Esophagus squamous epithelium (tissue), 5 donors: ENCODE measurements at regions not wholly inside any gene's neighbourhood (a gene's known extent, or its start where the extent isn't known, plus 50 kb on each side); places are given as distances from the start of the nearest gene placed in this dataset.

Source experiments
- DNase-seq: peaks from one replicate; lab custom pipeline; 2025; lab: John Stamatoyannopoulos, UW
- H3K27ac ChIP-seq, 4 donors: fragments of 200-600 bp; sonication (generic); one replicate each; pipeline ENCODE4 v1.5.1; 2016 to 2019; ENCODE audit warnings: mild to moderate bottlenecking in 1 of 4
- H3K27me3 ChIP-seq, 4 donors: fragments of 200-600 bp; sonication (generic); 1 replicate in 3 of 4; 2 replicates in 1 of 4; pipeline versions ENCODE4 v1.5.1 to v1.6.0; 2017 to 2021; ENCODE audit warnings: antibody characterized with exemption in 1 of 4
- H3K36me3 ChIP-seq, 3 donors: fragments of 200-600 bp; sonication (generic); one replicate each; pipeline ENCODE4 v1.5.1; 2016 to 2019
- H3K4me1 ChIP-seq, 3 donors: fragments of 200-600 bp; sonication (generic); one replicate each; pipeline ENCODE4 v1.5.1; 2017 to 2019
- H3K4me3 ChIP-seq, 4 donors: fragments of 200-600 bp; sonication (generic); 1 replicate in 3 of 4; 2 replicates in 1 of 4; pipeline ENCODE4 v1.5.1; 2016 to 2019; ENCODE audit warnings: mild to moderate bottlenecking in 2 of 4, moderate library complexity in 1 of 4
- H3K9me3 ChIP-seq, 3 donors: fragments of 200-600 bp; sonication (generic); one replicate each; pipeline ENCODE4 v1.5.1; 2016 to 2019
- POLR2A ChIP-seq, 4 donors: fragments of 450-650 bp; IDR thresholded peaks; one replicate each; pipeline ENCODE4 v1.6.1; 2017; ENCODE audit warnings: antibody characterized with exemption in 4 of 4, mild to moderate bottlenecking in 4 of 4, moderate library complexity in 3 of 4
- WGBS, 2 donors: methylation state at CpG; one replicate each; pipeline ENCODE4 v1.1.5; 2018; 5-methylcytosine and 5-hydroxymethylcytosine counted together
- intact Hi-C: fragments of 100-400 bp; cut with DNase I; formaldehyde crosslinking; loops from one replicate; pipeline ENCODE4 v1.15.0; 2022
- TF ChIP-seq, protein P1 (sequence below), 6 experiments: fragments of 450-650 bp in 4 of 6; fragments of 200-600 bp in 2 of 6; sonication (generic) in 2 of 6; IDR thresholded peaks; one replicate each; pipeline ENCODE4 v1.5.1; 2016 to 2019; ENCODE audit warnings: antibody characterized with exemption in 6 of 6, mild to moderate bottlenecking in 4 of 6, moderate library complexity in 4 of 6
- donor health status: DM: yes; HTN: yes; CAD: no.

DNA sequence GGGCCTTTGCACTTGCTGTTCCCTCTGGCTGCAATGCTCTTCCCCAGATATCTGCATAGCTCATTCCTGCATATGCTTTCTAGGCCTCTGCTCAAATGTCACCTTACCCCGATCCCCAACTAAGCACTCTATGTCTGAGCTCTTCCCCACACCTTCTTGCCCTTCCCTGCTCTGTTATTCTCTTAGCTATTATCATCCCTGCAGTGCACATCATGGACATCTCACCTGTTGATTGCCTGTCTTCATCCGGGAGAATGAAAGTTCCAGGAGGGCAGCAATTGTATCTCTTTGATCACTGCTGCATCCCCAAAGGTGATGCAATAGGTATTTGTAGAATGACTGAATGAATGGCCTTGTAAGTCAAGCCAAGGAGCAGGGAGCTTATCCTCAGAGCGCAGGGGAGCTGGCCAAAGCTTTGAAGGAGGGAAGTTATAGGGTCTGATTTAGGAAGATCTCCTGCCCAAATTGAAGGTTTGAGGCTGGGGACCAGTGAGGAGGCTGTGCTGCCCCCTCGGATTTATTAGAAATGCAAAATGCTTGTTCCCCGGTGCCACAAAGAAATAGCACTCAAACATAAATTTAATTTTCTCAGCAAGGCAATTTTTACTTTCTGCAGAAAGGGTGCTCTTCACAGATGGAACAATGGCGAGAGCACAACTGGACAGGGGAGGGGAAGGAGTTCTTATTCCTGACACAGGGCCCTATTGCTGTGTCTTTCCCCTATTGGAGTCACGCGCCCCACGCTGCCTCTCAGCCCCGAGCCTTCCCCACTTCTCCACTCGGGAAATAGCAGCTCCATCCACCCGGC is 631.1 kb downstream of the MATN1 start:
- 86 to 87% methylated on average over 12 of the region's 12 CpGs for WGBS, 2 donors
- Histone ChIP-seq H3K4me1 (no peaks in the 10 kb centered on the region), H3K4me3 (no peak overlapping the region), H3K36me3 (no peaks in the 10 kb centered on the region), H3K9me3 (peaks cover 0 to 43% (median 25%) of the 10 kb centered on the region in 3 donors), H3K27ac (no peak overlapping the region), H3K27me3 (peaks cover 0 to 35% (median 0%) of the 10 kb centered on the region in 4 donors)
- DNase-seq = no peak
- intact Hi-C loops = no loop called here
- TF ChIP-seq, protein P1, sequence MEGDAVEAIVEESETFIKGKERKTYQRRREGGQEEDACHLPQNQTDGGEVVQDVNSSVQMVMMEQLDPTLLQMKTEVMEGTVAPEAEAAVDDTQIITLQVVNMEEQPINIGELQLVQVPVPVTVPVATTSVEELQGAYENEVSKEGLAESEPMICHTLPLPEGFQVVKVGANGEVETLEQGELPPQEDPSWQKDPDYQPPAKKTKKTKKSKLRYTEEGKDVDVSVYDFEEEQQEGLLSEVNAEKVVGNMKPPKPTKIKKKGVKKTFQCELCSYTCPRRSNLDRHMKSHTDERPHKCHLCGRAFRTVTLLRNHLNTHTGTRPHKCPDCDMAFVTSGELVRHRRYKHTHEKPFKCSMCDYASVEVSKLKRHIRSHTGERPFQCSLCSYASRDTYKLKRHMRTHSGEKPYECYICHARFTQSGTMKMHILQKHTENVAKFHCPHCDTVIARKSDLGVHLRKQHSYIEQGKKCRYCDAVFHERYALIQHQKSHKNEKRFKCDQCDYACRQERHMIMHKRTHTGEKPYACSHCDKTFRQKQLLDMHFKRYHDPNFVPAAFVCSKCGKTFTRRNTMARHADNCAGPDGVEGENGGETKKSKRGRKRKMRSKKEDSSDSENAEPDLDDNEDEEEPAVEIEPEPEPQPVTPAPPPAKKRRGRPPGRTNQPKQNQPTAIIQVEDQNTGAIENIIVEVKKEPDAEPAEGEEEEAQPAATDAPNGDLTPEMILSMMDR (IDR thresholded peaks at IDR 0.05) = no peak
- no peak for TF ChIP-seq POLR2A (IDR thresholded peaks at IDR 0.05)

DNA sequence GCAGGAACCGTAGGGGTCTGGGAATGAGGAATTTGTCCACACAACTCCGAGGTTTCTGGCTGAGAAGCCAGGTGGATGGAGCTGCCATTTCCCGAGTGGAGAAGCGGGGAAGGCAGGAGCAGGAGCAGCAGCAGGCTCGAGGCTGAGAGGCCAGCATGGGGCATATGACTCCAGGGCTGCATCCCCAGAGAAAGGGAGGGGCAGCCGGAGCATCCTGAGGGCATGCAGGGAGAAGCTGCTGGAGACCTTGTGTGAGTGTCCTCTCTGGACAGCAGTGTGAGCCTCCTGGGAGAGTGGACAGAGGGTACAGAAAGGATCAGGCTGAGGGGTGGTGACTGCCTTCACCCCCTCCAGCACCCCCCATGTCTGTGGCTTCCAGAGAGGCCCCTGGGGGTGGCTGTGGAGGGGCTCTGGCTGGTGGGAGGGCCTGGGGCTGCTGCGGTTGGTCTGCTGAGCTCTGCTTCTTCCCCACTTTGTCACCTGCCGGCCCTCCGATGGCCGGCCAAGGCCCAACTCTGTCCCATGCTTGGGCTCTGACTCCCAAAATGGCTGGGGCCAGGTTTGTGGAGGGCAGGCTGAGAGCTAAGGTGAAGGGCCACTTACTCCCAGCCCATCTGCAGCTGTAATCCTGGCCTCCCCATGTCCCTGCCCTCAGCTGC is 633.1 kb downstream of the MATN1 start:
- TF ChIP-seq POLR2A (IDR thresholded peaks at IDR 0.05) = no peak
- TF ChIP-seq, protein P1 (IDR thresholded peaks at IDR 0.05) = no peak
- Histone ChIP-seq H3K4me3 (no peak overlapping the region), H3K27me3 (peaks cover 0 to 42% (median 0%) of the 10 kb centered on the region in 4 donors), H3K9me3 (peaks cover 0 to 43% (median 25%) of the 10 kb centered on the region in 3 donors), H3K27ac (no peak overlapping the region), H3K36me3 (no peaks in the 10 kb centered on the region), H3K4me1 (peaks cover 0 to 10% (median 0%) of the 10 kb centered on the region in 3 donors)
- no peak for DNase-seq
- intact Hi-C loops = no loop called here
- 30 to 81% methylated on average over 2 to 7 of the region's 10 CpGs for WGBS, 2 donors

DNA sequence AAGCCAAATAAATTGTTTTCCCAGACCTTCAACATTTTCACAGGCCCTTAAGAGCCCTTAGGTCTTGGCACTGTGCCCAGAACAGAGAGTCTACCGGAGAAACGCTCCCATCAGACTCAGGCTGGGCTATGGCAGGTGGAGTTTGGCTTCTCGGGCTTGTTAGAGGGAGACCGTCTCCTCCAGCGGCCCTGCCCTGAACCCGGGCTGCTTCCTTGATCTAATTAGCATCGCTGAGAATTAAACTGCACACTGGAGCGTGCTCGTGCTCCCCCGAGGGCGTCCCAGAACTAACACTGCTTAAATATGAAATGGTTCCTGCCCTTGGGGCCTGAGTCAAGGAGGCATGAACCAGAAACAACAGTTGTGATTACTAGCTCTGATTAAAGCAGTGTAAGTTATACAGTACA is 634.4 kb downstream of the MATN1 start:
- H3K27me3 ChIP-seq = peaks cover 0 to 42% (median 0%) of the 10 kb centered on the region in 4 donors
- WGBS, 2 donors = 46 to 50% methylated on average over 8 to 10 of the region's 11 CpGs
- no peak overlapping the region for H3K4me3 ChIP-seq
- H3K9me3 ChIP-seq = peaks cover 0 to 38% (median 25%) of the 10 kb centered on the region in 3 donors
- H3K36me3 ChIP-seq = no peaks in the 10 kb centered on the region
- H3K27ac ChIP-seq = no peak overlapping the region
- no peak for DNase-seq
- no peak for TF ChIP-seq POLR2A (IDR thresholded peaks at IDR 0.05)
- TF ChIP-seq, protein P1 (IDR thresholded peaks at IDR 0.05) = no peak
- intact Hi-C loops = no loop called here
- peaks cover 6 to 22% (median 9%) of the 10 kb centered on the region in 3 donors for H3K4me1 ChIP-seq

DNA sequence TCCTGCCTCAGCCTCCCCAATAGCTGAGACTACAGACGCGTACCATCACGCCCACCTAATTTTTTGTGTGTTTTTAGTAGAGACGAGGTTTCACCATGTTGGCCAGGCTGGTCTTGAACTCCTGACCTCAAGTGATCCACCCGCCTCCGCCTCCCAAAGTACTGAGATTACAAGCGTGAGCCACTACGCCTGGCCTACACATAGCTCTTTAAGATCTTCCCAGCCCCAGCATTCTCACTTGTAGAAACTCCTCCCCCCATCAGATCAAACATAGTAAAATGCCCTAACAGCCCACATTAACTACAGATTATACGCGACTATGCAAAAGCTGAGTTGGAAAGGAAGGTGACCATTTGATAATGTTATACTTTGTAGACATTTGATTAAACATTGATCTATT is 634.8 kb downstream of the MATN1 start:
- H3K4me3 ChIP-seq = no peak overlapping the region
- WGBS, 2 donors = 74 to 78% methylated on average over 10 of the region's 10 CpGs
- H3K9me3 ChIP-seq = peaks cover 0 to 34% (median 24%) of the 10 kb centered on the region in 3 donors
- H3K4me1 ChIP-seq = peaks cover 7 to 27% (median 13%) of the 10 kb centered on the region in 3 donors
- TF ChIP-seq POLR2A (IDR thresholded peaks at IDR 0.05) = no peak
- TF ChIP-seq, protein P1 (IDR thresholded peaks at IDR 0.05) = no peak
- peaks cover 0 to 42% (median 0%) of the 10 kb centered on the region in 4 donors for H3K27me3 ChIP-seq
- H3K36me3 ChIP-seq = no peaks in the 10 kb centered on the region
- intact Hi-C loops = no loop called here
- DNase-seq = no peak
- H3K27ac ChIP-seq = no peak overlapping the region

DNA sequence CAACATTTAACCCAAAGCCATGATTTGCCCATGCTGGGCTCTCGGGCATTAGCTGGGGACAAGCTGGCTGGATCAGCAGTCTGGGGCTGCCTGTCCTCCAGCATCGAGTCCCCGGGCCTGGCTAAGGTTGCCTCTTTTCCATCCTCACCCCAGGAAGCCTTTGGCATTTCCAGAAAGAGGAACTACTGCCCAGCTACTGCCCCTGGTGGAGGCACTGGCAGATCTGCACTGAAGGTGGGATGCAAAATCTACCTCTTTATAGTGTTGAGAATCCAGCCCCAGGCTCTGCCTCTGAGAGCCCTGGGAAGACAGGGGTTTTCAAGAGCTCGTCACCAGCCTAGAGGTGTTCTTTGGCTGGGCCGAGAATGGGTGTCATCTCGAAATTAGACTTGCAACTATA is 635.9 kb downstream of the MATN1 start:
- Histone ChIP-seq H3K4me3 (no peak overlapping the region), H3K27ac (no peak overlapping the region), H3K27me3 (peaks cover 0 to 42% (median 0%) of the 10 kb centered on the region in 4 donors), H3K4me1 (peaks cover 7 to 32% (median 18%) of the 10 kb centered on the region in 3 donors), H3K9me3 (peaks cover 0 to 23% (median 13%) of the 10 kb centered on the region in 3 donors), H3K36me3 (no peaks in the 10 kb centered on the region)
- TF ChIP-seq, protein P1 (IDR thresholded peaks at IDR 0.05) = peak in 1 of 6 experiments; percentile 6
- TF ChIP-seq POLR2A (IDR thresholded peaks at IDR 0.05) = no peak
- DNase-seq = no peak
- intact Hi-C loops = no loop called here
- WGBS, 2 donors = 65 to 73% methylated on average over 5 to 6 of the region's 6 CpGs
